Fibroblast of lung (primary cell): ENCODE measurements at regions not wholly inside any gene's neighbourhood (a gene's known extent, or its start where the extent isn't known, plus 50 kb on each side); places are given as distances from the start of the nearest gene placed in this dataset.

Experiments used
- DNase-seq, 2 donors: peaks; one replicate each; pipeline versions ENCODE4 v3.0.0 to v3.0.0-alpha.2; 2010; ENCODE audit warnings: low read depth in 2 of 2
- H2AFZ ChIP-seq: 2 replicates; pipeline ENCODE4 v1.5.1; 2012; ENCODE audit warnings: low read length, control low read depth, inconsistent platforms
- H3K27ac ChIP-seq: 2 replicates; pipeline ENCODE4 v1.5.1; 2011; ENCODE audit warnings: low read length, control low read depth; ENCODE audit not compliant: insufficient read depth
- H3K27me3 ChIP-seq: 2 replicates; pipeline ENCODE4 v1.5.1; 2011; ENCODE audit warnings: mild to moderate bottlenecking, low read length; ENCODE audit not compliant: control insufficient read depth, insufficient read depth
- H3K36me3 ChIP-seq: 2 replicates; pipeline ENCODE4 v1.5.1; 2011; ENCODE audit warnings: low read length; ENCODE audit not compliant: control insufficient read depth, insufficient read depth
- H3K4me1 ChIP-seq: 2 replicates; pipeline ENCODE4 v1.5.1; 2011; ENCODE audit warnings: low read length; ENCODE audit not compliant: control insufficient read depth, insufficient read depth; ENCODE audit errors: extremely low read depth
- H3K4me2 ChIP-seq: 2 replicates; pipeline ENCODE4 v1.5.1; 2011; ENCODE audit warnings: low read length, control low read depth; ENCODE audit not compliant: insufficient read depth; ENCODE audit errors: extremely low read depth
- H3K4me3 ChIP-seq, 4 experiments: fragments of 200-600 bp in 1 of 4; sonication (generic) in 1 of 4; replicated peaks in 1 of 4; 2 replicates each; pipeline ENCODE4 v1.5.1; 2011 to 2016; ENCODE audit warnings: low read length in 4 of 4, low read depth in 3 of 4, mild to moderate bottlenecking in 3 of 4, control low read depth in 2 of 4, inconsistent platforms in 1 of 4, mixed read lengths in 1 of 4; ENCODE audit not compliant: insufficient read depth in 1 of 4; ENCODE audit errors: control extremely low read depth in 1 of 4
- H3K79me2 ChIP-seq: 2 replicates; pipeline ENCODE4 v1.5.1; 2012; ENCODE audit warnings: mild to moderate bottlenecking, low read length, inconsistent platforms; ENCODE audit not compliant: control insufficient read depth, insufficient read depth
- H3K9ac ChIP-seq: 2 replicates; pipeline ENCODE4 v1.5.1; 2011; ENCODE audit warnings: mild to moderate bottlenecking, low read length, control low read depth; ENCODE audit not compliant: insufficient read depth
- H3K9me3 ChIP-seq: 2 replicates; pipeline ENCODE4 v1.5.1; 2012; ENCODE audit warnings: low read depth, low read length; ENCODE audit not compliant: control insufficient read depth, insufficient read depth
- H4K20me1 ChIP-seq: 2 replicates; pipeline ENCODE4 v1.5.1; 2011; ENCODE audit warnings: low read length; ENCODE audit not compliant: control insufficient read depth, insufficient read depth; ENCODE audit errors: extremely low read depth
- EZH2 ChIP-seq: IDR thresholded peaks from 2 replicates; pipeline ENCODE4 v1.5.1; 2012; ENCODE audit warnings: low read length, control low read depth, mild to moderate bottlenecking; ENCODE audit errors: missing control alignments
- TF ChIP-seq, protein P1 (sequence below), 2 donors: IDR thresholded peaks in 1 of 2; conservative IDR thresholded peaks in 1 of 2; 1 replicate in 1 of 2; 2 replicates in 1 of 2; pipeline ENCODE4 v1.5.1; 2011 to 2012; ENCODE audit warnings: low read length in 2 of 2, control low read depth in 1 of 2, inconsistent platforms in 1 of 2, low read depth in 1 of 2, mild to moderate bottlenecking in 1 of 2

DNA sequence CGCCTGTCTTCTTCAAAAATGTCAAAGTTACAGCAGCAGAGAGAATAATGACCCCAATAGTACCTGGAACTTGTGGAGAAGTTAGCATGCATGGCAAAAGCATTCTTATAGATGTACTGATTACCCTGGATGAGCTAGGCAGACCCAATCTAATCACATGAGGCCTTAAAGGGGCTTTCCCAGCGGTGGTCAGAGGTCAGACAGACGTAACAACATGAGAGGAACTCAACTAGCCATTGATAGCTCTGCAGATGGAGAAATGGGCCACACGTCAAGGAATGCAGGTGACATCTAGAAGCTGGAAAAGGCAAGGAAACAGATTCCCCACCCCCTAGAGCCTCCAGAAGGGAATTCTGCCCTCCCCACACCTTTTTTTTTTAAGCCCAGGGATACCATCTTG, 156.8 kb upstream of the ARID1B start:
- Histone ChIP-seq H3K27me3 (no peaks in the 10 kb centered on the region), H3K4me2 (no peak overlapping the region)
- TF ChIP-seq, protein P1, sequence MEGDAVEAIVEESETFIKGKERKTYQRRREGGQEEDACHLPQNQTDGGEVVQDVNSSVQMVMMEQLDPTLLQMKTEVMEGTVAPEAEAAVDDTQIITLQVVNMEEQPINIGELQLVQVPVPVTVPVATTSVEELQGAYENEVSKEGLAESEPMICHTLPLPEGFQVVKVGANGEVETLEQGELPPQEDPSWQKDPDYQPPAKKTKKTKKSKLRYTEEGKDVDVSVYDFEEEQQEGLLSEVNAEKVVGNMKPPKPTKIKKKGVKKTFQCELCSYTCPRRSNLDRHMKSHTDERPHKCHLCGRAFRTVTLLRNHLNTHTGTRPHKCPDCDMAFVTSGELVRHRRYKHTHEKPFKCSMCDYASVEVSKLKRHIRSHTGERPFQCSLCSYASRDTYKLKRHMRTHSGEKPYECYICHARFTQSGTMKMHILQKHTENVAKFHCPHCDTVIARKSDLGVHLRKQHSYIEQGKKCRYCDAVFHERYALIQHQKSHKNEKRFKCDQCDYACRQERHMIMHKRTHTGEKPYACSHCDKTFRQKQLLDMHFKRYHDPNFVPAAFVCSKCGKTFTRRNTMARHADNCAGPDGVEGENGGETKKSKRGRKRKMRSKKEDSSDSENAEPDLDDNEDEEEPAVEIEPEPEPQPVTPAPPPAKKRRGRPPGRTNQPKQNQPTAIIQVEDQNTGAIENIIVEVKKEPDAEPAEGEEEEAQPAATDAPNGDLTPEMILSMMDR (conservative IDR thresholded peaks at IDR 0.05 in 1 of 2, IDR thresholded peaks at IDR 0.05 in 1 of 2; ENCODE audit: low read depth in 1 of 2, low read length in 2 of 2): no peak
- no peak for TF ChIP-seq EZH2

DNA sequence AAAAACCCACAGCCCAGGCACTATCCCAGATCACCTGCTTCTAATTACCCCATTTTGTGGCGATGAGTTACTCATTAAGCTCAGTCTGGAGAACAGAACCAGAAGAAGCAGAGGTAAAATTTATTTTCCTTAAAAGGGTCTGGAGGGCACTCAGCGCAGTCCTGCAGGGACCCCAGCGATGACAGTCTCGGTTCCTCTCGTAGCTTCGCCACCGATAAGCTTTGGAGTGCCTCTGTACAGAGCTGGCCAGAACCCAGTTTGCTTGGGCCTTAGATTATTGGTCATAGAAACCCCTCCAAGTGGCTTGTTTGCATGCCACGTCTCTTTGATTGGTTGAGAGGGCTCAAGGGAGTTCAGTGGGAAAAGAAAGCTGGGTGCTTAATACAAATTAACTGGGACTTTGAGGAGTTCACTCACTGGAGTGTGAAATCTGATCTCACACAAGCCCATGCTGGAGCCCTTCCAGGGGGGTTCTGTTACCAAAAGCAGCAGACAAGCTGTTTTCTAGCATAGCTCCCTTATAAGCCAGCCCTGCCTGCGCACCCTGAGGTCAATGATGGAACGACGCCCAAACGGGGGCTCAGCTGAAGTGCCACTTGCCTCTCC, 158.5 kb upstream of the ARID1B start:
- H3K36me3 ChIP-seq: no peaks in the 10 kb centered on the region
- peak overlapping the region in 1 of 4 experiments; percentile 11 for H3K4me3 ChIP-seq
- no peak overlapping the region for H3K27ac ChIP-seq
- H3K27me3 ChIP-seq: no peaks in the 10 kb centered on the region
- no peaks in the 10 kb centered on the region for H4K20me1 ChIP-seq
- H2AFZ ChIP-seq: no peak overlapping the region
- DNase-seq: peak; percentile 21 to 37
- no peaks in the 10 kb centered on the region for H3K9me3 ChIP-seq
- no peak overlapping the region for H3K9ac ChIP-seq
- no peak overlapping the region for H3K4me2 ChIP-seq
- H3K4me1 ChIP-seq: no peaks in the 10 kb centered on the region
- TF ChIP-seq EZH2: no peak
- TF ChIP-seq, protein P1 (conservative IDR thresholded peaks at IDR 0.05 in 1 of 2, IDR thresholded peaks at IDR 0.05 in 1 of 2; ENCODE audit: low read depth in 1 of 2, low read length in 2 of 2): peak in 1 of 2 donors; percentile 18
- no peaks in the 10 kb centered on the region for H3K79me2 ChIP-seq

More for the DNA sequence above, 156.8 kb upstream of the ARID1B start:
- Histone ChIP-seq H3K27ac (no peak overlapping the region), H3K36me3 (no peaks in the 10 kb centered on the region), H3K9me3 (no peaks in the 10 kb centered on the region), H4K20me1 (no peaks in the 10 kb centered on the region), H2AFZ (no peak overlapping the region), H3K79me2 (no peaks in the 10 kb centered on the region), H3K4me3 (no peak overlapping the region), H3K4me1 (no peaks in the 10 kb centered on the region), H3K9ac (no peak overlapping the region)
- DNase-seq: no peak

DNA sequence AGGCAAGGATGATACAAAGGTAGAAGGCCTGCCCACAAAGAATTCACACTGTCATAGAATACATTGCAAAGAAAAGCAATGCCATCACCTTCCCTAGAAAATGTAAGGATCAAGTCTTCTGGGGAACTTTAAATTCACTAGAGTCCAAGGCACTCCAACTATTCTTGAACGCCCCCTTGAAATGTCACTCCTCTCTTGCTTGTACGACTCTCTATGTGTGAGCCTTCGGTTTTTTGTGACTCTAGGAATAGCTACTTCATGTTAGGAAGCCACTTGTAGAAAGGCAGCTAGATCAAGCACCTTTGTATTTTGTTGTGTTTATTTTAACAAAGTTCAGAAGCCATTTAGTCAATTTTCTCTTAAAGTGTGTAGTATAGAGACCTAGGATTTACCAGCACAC, 159.2 kb upstream of the ARID1B start:
- Histone ChIP-seq H3K27ac (no peak overlapping the region), H3K4me3 (no peak overlapping the region), H3K36me3 (no peaks in the 10 kb centered on the region), H4K20me1 (no peaks in the 10 kb centered on the region), H3K4me2 (no peak overlapping the region), H3K79me2 (no peaks in the 10 kb centered on the region), H3K4me1 (no peaks in the 10 kb centered on the region), H3K27me3 (no peaks in the 10 kb centered on the region), H3K9ac (no peak overlapping the region), H3K9me3 (no peaks in the 10 kb centered on the region), H2AFZ (no peak overlapping the region)
- DNase-seq: no peak
- no peak for TF ChIP-seq EZH2
- TF ChIP-seq, protein P1 (conservative IDR thresholded peaks at IDR 0.05 in 1 of 2, IDR thresholded peaks at IDR 0.05 in 1 of 2; ENCODE audit: low read depth in 1 of 2, low read length in 2 of 2): no peak
